Mesendoderm (in vitro differentiated cells): ENCODE measurements at regions not wholly inside any gene's neighbourhood (a gene's known extent, or its start where the extent isn't known, plus 50 kb on each side); places are given as distances from the start of the nearest gene placed in this dataset.

Experiments
- DNase-seq: peaks from one replicate; pipeline ENCODE4 v3.0.0; 2013
- H2AK5ac ChIP-seq: 2 replicates; pipeline ENCODE4 v1.6.1; 2013; ENCODE audit warnings: low read length, inconsistent platforms
- H2BK120ac ChIP-seq: 2 replicates; pipeline ENCODE4 v1.6.1; 2013; ENCODE audit warnings: low read depth, mild to moderate bottlenecking, low read length, moderate library complexity, mixed read lengths
- H2BK15ac ChIP-seq: replicated peaks from 2 replicates; pipeline ENCODE4 v1.6.1; 2013; ENCODE audit warnings: low read depth, mild to moderate bottlenecking, moderate library complexity
- H2BK5ac ChIP-seq: 2 replicates; pipeline ENCODE4 v1.6.1; 2013; ENCODE audit warnings: low read length, inconsistent platforms
- H3K18ac ChIP-seq: 2 replicates; pipeline ENCODE4 v1.6.1; 2013; ENCODE audit warnings: mild to moderate bottlenecking, low read length, mixed read lengths
- H3K23ac ChIP-seq: one replicate; pipeline ENCODE4 v1.6.1; 2013; ENCODE audit warnings: low read length
- H3K27ac ChIP-seq: 2 replicates; pipeline ENCODE4 v1.5.1; 2013; ENCODE audit warnings: low read depth, mild to moderate bottlenecking, inconsistent platforms, low read length, moderate library complexity
- H3K27me3 ChIP-seq: 2 replicates; pipeline ENCODE4 v1.6.1; 2013; ENCODE audit warnings: low read length, control low read depth, mild to moderate bottlenecking, inconsistent platforms; ENCODE audit not compliant: insufficient read depth, poor library complexity
- H3K36me3 ChIP-seq: 2 replicates; pipeline ENCODE4 v1.6.1; 2013; ENCODE audit warnings: low read length, inconsistent platforms; ENCODE audit not compliant: control insufficient read depth, insufficient read depth
- H3K4ac ChIP-seq: one replicate; pipeline ENCODE4 v1.6.1; 2013; ENCODE audit warnings: low read depth, mild to moderate bottlenecking, low read length, moderate library complexity
- H3K4me1 ChIP-seq: 2 replicates; pipeline ENCODE4 v1.6.1; 2013; ENCODE audit warnings: low read depth, low read length, inconsistent platforms; ENCODE audit not compliant: control insufficient read depth
- H3K4me2 ChIP-seq: 2 replicates; pipeline ENCODE4 v1.6.1; 2013; ENCODE audit warnings: low read length
- H3K4me3 ChIP-seq: 2 replicates; pipeline ENCODE4 v1.5.1; 2013; ENCODE audit warnings: mild to moderate bottlenecking, low read length
- H3K56ac ChIP-seq: one replicate; pipeline ENCODE4 v1.6.1; 2013; ENCODE audit warnings: low read length
- H3K79me1 ChIP-seq: 2 replicates; pipeline ENCODE4 v1.6.1; 2013; ENCODE audit warnings: low read length, inconsistent platforms
- H3K79me2 ChIP-seq: 2 replicates; pipeline ENCODE4 v1.6.1; 2013; ENCODE audit warnings: mild to moderate bottlenecking, low read length; ENCODE audit not compliant: control insufficient read depth, insufficient read depth
- H3K9ac ChIP-seq: 2 replicates; pipeline ENCODE4 v1.6.1; 2013; ENCODE audit warnings: low read length, inconsistent platforms
- H4K5ac ChIP-seq: one replicate; pipeline ENCODE4 v1.6.1; 2013; ENCODE audit warnings: low read length
- H4K8ac ChIP-seq: one replicate; pipeline ENCODE4 v1.6.1; 2013; ENCODE audit warnings: low read depth, mild to moderate bottlenecking, control low read depth, low read length, moderate library complexity
- WGBS: extraction: QIAGEN DNeasy Blood & Tissue Kit; methylation state at CpG from one replicate; pipeline ENCODE4 v1.1.7; 2013; ENCODE audit warnings: low lambda C conversion rate, missing lambda C conversion rate; ENCODE audit not compliant: insufficient coverage; ENCODE audit errors: extremely low coverage; 5-methylcytosine and 5-hydroxymethylcytosine counted together

DNA sequence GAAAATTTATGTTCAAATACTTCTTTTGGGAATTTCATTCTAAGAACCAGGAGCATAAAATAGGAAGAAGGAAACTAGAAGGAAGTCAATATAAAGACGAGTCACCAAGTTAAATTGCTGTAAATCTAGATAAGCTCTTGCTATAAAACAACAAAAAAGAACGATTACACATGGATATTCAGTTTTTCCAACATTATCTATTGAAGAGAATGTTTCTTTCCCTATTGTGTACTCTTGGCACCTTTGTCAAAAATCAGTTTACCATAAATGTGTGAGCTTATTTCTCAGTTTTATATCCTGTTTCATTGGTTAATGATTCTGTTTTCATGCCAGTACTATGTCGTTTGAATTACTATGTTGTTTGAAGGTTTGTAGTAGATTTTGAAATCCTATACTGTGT, 536.3 kb upstream of the MKI67 start:
- Histone ChIP-seq H2AK5ac (no peak overlapping the region), H3K4me1 (no peaks in the 10 kb centered on the region), H3K79me2 (no peaks in the 10 kb centered on the region), H3K4me3 (no peak overlapping the region), H3K56ac (no peak overlapping the region), H3K4ac (no peak overlapping the region), H2BK120ac (no peak overlapping the region), H3K27me3 (no peaks in the 10 kb centered on the region), H3K9ac (no peak overlapping the region), H3K4me2 (no peak overlapping the region), H2BK15ac (no peak overlapping the region), H4K5ac (no peak overlapping the region), H3K18ac (no peak overlapping the region), H3K36me3 (no peaks in the 10 kb centered on the region), H2BK5ac (no peak overlapping the region), H3K23ac (no peak overlapping the region), H3K27ac (no peak overlapping the region), H4K8ac (no peak overlapping the region), H3K79me1 (no peaks in the 10 kb centered on the region)
- no peak for DNase-seq
- no CpG with 5 or more reads among the region's 3 CpGs for WGBS

DNA sequence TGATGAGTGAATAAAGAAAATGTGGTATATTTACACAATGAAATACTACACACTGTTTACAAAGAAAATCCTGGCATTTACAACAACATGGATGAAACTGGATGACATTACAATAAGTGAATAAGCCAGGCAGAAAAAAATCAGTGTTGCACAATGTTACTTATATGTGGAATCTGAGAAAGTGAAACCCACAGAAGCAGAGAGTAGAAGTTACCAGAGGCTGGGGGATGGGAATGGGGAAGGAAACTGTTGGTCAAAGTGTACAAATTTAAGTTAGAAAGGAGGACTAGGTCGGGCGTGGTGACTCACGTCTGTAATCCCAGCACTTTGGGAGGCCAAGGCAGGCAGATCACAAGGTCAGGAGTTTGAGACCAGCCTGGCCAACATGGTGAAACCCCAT, 538.5 kb upstream of the MKI67 start:
- Histone ChIP-seq H3K4ac (no peak overlapping the region), H3K79me1 (no peaks in the 10 kb centered on the region), H3K23ac (no peak overlapping the region), H3K79me2 (no peaks in the 10 kb centered on the region), H2BK120ac (no peak overlapping the region), H2AK5ac (no peak overlapping the region), H3K27ac (no peak overlapping the region), H3K9ac (no peak overlapping the region), H3K4me1 (no peaks in the 10 kb centered on the region), H3K27me3 (no peaks in the 10 kb centered on the region), H2BK5ac (no peak overlapping the region), H4K8ac (no peak overlapping the region), H3K56ac (no peak overlapping the region), H2BK15ac (no peak overlapping the region), H3K18ac (no peak overlapping the region), H3K4me2 (no peak overlapping the region), H3K36me3 (no peaks in the 10 kb centered on the region), H4K5ac (no peak overlapping the region), H3K4me3 (no peak overlapping the region)
- WGBS = no CpG with 5 or more reads among the region's 3 CpGs
- DNase-seq = no peak

DNA sequence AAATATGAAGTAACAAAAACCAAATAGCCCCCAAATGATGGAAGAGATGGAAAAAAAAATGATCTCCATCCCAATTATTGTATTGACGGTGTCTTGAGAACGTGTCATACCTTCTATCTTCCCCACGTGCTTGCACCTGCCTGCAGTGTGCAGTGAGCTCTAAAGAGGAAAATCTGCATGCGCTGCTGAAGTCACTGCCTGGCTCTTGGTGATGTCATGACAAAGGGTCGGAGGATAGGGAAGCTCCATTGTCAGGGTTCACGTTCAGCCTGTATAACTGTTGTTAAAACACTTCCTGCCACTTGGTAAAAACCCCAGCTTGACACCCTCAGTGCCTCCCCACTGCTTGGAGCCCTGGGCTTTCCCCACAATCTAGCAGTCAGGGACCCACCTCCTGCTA, 549.2 kb upstream of the MKI67 start:
- no peaks in the 10 kb centered on the region for H3K4me1 ChIP-seq
- H4K5ac ChIP-seq = no peak overlapping the region
- H3K4ac ChIP-seq = no peak overlapping the region
- no peak overlapping the region for H3K4me3 ChIP-seq
- no peak overlapping the region for H4K8ac ChIP-seq
- H2BK5ac ChIP-seq = no peak overlapping the region
- H3K36me3 ChIP-seq = no peaks in the 10 kb centered on the region
- H3K79me2 ChIP-seq = no peaks in the 10 kb centered on the region
- H3K79me1 ChIP-seq = no peaks in the 10 kb centered on the region
- H2BK120ac ChIP-seq = no peak overlapping the region
- H3K23ac ChIP-seq = no peak overlapping the region
- H3K27ac ChIP-seq = no peak overlapping the region
- no peaks in the 10 kb centered on the region for H3K27me3 ChIP-seq
- H3K9ac ChIP-seq = no peak overlapping the region
- no peak for DNase-seq
- H3K18ac ChIP-seq = no peak overlapping the region
- no CpG with 5 or more reads among the region's 6 CpGs for WGBS
- no peak overlapping the region for H2AK5ac ChIP-seq
- no peak overlapping the region for H3K4me2 ChIP-seq
- no peak overlapping the region for H2BK15ac ChIP-seq
- H3K56ac ChIP-seq = no peak overlapping the region

DNA sequence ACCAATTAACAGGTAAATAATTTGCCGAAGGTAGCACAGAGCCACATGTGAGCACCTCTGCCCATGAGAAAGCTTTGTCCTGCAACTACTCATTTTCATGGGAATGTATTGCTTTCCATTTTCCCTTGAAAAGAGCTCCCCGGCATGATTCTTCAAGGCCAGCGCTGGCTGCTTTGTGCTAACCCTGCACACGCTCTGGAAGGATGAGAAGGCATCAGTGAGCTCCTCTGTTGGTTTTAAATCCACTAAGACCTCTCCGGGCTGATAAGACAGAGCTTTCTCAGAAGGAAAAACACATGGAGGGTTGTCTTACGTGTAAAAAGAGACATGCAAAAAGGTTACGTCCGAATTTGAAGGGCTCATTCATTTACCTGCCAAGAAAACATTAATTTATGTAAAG, 553.9 kb upstream of the MKI67 start:
- no peak overlapping the region for H3K27ac ChIP-seq

DNA sequence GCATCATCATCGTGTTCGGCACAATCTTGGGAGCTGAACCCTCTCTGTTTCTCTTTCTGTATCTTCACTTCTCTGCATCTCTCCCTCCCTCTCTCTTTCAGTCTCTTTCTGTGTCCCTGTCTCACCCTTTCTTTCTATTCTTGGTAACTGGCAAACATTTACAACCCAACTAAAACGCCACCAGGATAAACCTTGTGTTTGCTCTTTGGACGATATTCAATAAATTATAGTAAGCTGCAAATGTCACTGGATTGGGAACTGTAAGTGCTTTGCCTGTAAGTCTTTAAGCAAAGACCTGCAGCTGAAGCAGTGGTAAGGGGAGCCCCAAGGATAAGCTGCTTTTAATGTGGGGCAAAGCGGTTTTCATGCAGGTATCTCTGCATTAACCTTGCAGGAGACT, 558.0 kb upstream of the MKI67 start:
- DNase-seq = no peak
- no peak overlapping the region for H3K4me2 ChIP-seq
- no peak overlapping the region for H4K8ac ChIP-seq
- H3K4ac ChIP-seq = no peak overlapping the region
- H2BK120ac ChIP-seq = no peak overlapping the region
- H2BK5ac ChIP-seq = no peak overlapping the region
- H3K23ac ChIP-seq = no peak overlapping the region
- H3K9ac ChIP-seq = no peak overlapping the region
- H2AK5ac ChIP-seq = no peak overlapping the region
- H3K27me3 ChIP-seq = no peaks in the 10 kb centered on the region
- no peaks in the 10 kb centered on the region for H3K36me3 ChIP-seq
- no peak overlapping the region for H3K18ac ChIP-seq
- H3K79me2 ChIP-seq = no peaks in the 10 kb centered on the region
- WGBS = no CpG with 5 or more reads among the region's 5 CpGs
- no peak overlapping the region for H3K4me3 ChIP-seq
- no peak overlapping the region for H3K56ac ChIP-seq
- no peaks in the 10 kb centered on the region for H3K4me1 ChIP-seq
- H3K27ac ChIP-seq = no peak overlapping the region
- no peak overlapping the region for H2BK15ac ChIP-seq
- H3K79me1 ChIP-seq = no peaks in the 10 kb centered on the region
- no peak overlapping the region for H4K5ac ChIP-seq

More for the DNA sequence above, 553.9 kb upstream of the MKI67 start:
- Histone ChIP-seq H3K4me1 (no peaks in the 10 kb centered on the region), H4K5ac (no peak overlapping the region), H2BK120ac (no peak overlapping the region), H3K9ac (no peak overlapping the region), H3K36me3 (no peaks in the 10 kb centered on the region), H2BK15ac (no peak overlapping the region), H3K4me3 (no peak overlapping the region), H3K27me3 (no peaks in the 10 kb centered on the region), H2BK5ac (no peak overlapping the region), H3K18ac (no peak overlapping the region), H3K79me1 (no peaks in the 10 kb centered on the region), H4K8ac (no peak overlapping the region), H3K23ac (no peak overlapping the region), H3K79me2 (no peaks in the 10 kb centered on the region), H3K4me2 (no peak overlapping the region), H2AK5ac (no peak overlapping the region), H3K56ac (no peak overlapping the region), H3K4ac (no peak overlapping the region)
- no peak for DNase-seq
- no CpG with 5 or more reads among the region's 8 CpGs for WGBS

DNA sequence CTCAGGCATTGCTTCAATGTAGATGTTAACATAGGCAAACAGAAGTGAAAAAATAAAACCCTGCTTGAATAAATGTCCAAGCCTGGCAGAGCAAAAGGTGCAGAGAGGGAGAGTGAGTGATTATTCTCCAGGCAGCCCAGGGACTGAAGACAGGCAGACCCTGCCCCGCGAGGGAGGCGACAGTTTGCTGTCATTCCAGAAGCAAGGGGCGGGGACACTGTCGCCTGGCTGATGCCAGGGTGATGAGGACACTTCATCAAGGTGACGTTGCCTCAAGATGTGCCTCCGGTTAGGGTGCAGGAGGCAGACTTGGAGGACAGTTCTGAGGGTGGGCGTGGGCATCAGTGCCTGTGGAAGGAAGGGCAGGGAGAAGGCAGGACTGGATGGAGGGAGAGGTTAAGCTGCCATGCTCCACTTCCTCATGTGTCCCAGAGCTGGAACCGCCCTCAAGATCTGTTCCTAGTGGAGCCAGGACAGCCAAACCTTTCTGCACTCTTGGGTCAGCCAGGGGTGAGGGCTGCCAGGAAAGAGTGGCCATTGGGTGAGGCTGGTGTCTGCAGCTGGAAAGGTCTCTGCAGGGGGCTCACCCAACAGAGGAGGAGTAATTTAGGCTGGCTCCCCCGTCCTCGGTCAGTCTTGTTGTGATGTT, 560.5 kb upstream of the MKI67 start:
- H3K36me3 ChIP-seq = no peaks in the 10 kb centered on the region
- H3K9ac ChIP-seq = no peak overlapping the region
- H3K27ac ChIP-seq = no peak overlapping the region
- no peak overlapping the region for H3K18ac ChIP-seq
- no peak overlapping the region for H3K23ac ChIP-seq
- H3K79me2 ChIP-seq = no peaks in the 10 kb centered on the region
- H3K4me2 ChIP-seq = no peak overlapping the region
- H3K56ac ChIP-seq = no peak overlapping the region
- H3K4me1 ChIP-seq = no peaks in the 10 kb centered on the region
- H2BK15ac ChIP-seq = no peak overlapping the region
- no peaks in the 10 kb centered on the region for H3K79me1 ChIP-seq
- WGBS = no CpG with 5 or more reads among the region's 11 CpGs
- no peak overlapping the region for H2AK5ac ChIP-seq
- H3K27me3 ChIP-seq = no peaks in the 10 kb centered on the region
- H4K8ac ChIP-seq = no peak overlapping the region
- no peak overlapping the region for H4K5ac ChIP-seq
- no peak overlapping the region for H2BK5ac ChIP-seq
- no peak overlapping the region for H3K4me3 ChIP-seq
- no peak for DNase-seq
- no peak overlapping the region for H3K4ac ChIP-seq
- no peak overlapping the region for H2BK120ac ChIP-seq
